ENCODE measurements at regions not wholly inside any gene's neighbourhood (a gene's known extent, or its start where the extent isn't known, plus 50 kb on each side); places are given as distances from the start of the nearest gene placed in this dataset.

GRCh38 chrX:45804276-45804675 is 603.6 kb upstream of the DIPK2B start:
- Histone ChIP-seq H2BK20ac (ENCODE audit: low read depth, low read length, poor library complexity, severe bottlenecking) (no peak overlapping the region), H2BK120ac (ENCODE audit: low read depth, low read length, poor library complexity, severe bottlenecking) (no peak overlapping the region), H3K79me1 (ENCODE audit: insufficient read depth, low read depth, low read length, poor library complexity, severe bottlenecking) (peaks cover 4% of the 10 kb centered on the region), H2BK12ac (ENCODE audit: insufficient read length, low read depth, low read length) (no peak overlapping the region), H2BK5ac (ENCODE audit: insufficient read length, low read length) (no peak overlapping the region), H3K4ac (ENCODE audit: low read depth, low read length) (no peak overlapping the region), H4K5ac (ENCODE audit: insufficient read length, low read depth, low read length) (no peak overlapping the region), H3K4me2 (ENCODE audit: insufficient read depth, insufficient read length, low read length) (no peak overlapping the region), H3K9me3 (ENCODE audit: control insufficient read depth, low read depth, low read length) (no peaks in the 10 kb centered on the region), H3K14ac (ENCODE audit: insufficient read depth, low read length) (no peak overlapping the region), H3K27me3 (ENCODE audit: insufficient read depth, low read length) (no peaks in the 10 kb centered on the region), H3K79me2 (ENCODE audit: insufficient read depth, low read length) (peaks cover 39% of the 10 kb centered on the region; the same call in 1 of the 2 replicates), H4K20me1 (ENCODE audit: control insufficient read depth, insufficient read depth, insufficient read length) (no peaks in the 10 kb centered on the region), H3K4me1 (ENCODE audit: insufficient read depth, low read length) (peaks cover 17% of the 10 kb centered on the region), H3K18ac (ENCODE audit: insufficient read length, low read depth, low read length) (no peak overlapping the region), H4K8ac (replicated peaks; ENCODE audit: insufficient read length, low read depth, low read length) (no peak overlapping the region), H4K91ac (ENCODE audit: insufficient read length, low read depth, low read length) (no peak overlapping the region), H3K56ac (ENCODE audit: insufficient read length, low read depth, low read length) (no peak overlapping the region), H3K23me2 (ENCODE audit: insufficient read length, low read depth, low read length, poor library complexity, severe bottlenecking) (no peaks in the 10 kb centered on the region), H3K23ac (ENCODE audit: insufficient read length, low read depth, low read length) (no peak overlapping the region), H2AK5ac (ENCODE audit: insufficient read length, low read length) (no peak overlapping the region), H2AFZ (ENCODE audit: low read length) (no peak overlapping the region), H3K27ac (ENCODE audit: insufficient read length, low read depth, low read length) (no peak overlapping the region), H3K9ac (ENCODE audit: extremely low read depth, insufficient read length, low read length) (no peak overlapping the region), H2BK15ac (ENCODE audit: low read depth, low read length) (no peak overlapping the region), H3T11ph (ENCODE audit: low read length) (no peak overlapping the region)
- Mint-ChIP-seq H3K4me3 (no peak overlapping the region; a peak in 1 of 5 replicates), H3K27me3 (ENCODE audit: low read depth) (no peaks in the 10 kb centered on the region; the same call in 1 of the 2 replicates), H3K4me1 (peaks cover 52 to 65% of the 10 kb centered on the region in 2 experiments), H3K36me3 (ENCODE audit: insufficient read depth in 1 of 3, low read depth in 3 of 3) (peaks cover 17 to 46% (median 31%) of the 10 kb centered on the region in 3 experiments), H3K27ac (peak overlapping the region in 1 of 3 experiments; percentile 87; a peak in 2 of 7 replicates), H3K9me3 (peaks cover 39 to 60% of the 10 kb centered on the region in 2 experiments)
- DNase-seq = no peak
- WGBS (ENCODE audit: extremely low coverage, insufficient read length, low lambda C conversion rate) = no CpG with 5 or more reads among the region's 3 CpGs
- no peak for TF ChIP-seq CTCF (conservative IDR thresholded peaks at IDR 0.05)
